ENCODE measurements at regions not wholly inside any gene's neighbourhood (a gene's known extent, or its start where the extent isn't known, plus 50 kb on each side); places are given as distances from the start of the nearest gene placed in this dataset.

DNA sequence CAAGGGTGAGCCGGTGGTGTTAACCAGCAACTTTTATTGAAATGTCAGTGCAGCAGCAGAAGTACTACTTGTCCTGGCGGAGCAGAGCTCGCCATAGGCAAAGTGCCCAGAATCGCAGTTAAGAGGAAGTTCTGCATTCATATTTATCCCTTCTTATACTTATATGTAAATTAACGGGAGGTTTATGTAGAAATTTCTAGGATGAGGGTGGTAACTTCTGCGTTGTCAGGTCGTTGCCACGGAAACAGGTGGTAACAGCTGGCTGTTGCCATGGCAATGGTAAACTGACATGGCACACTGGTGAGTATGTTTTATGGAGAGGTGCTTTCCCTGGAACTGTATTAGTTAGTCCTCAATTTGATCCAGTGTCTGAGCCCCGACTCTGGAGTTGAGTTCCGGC, 2494.9 kb upstream of the PCDH20 start:
- Histone ChIP-seq H3K9me3 (ENCODE audit: insufficient read depth, low read depth, low read length) (no peaks in the 10 kb centered on the region), H3K4me3 (ENCODE audit: low read length) (no peak overlapping the region), H3K9ac (ENCODE audit: low read depth, low read length) (no peak overlapping the region), H3K27ac (ENCODE audit: low read length) (no peak overlapping the region), H3K36me3 (ENCODE audit: insufficient read depth, low read depth, low read length) (no peaks in the 10 kb centered on the region), H3K4me1 (ENCODE audit: insufficient read depth, low read length) (no peaks in the 10 kb centered on the region), H3K27me3 (ENCODE audit: insufficient read depth, low read length) (no peaks in the 10 kb centered on the region)

DNA sequence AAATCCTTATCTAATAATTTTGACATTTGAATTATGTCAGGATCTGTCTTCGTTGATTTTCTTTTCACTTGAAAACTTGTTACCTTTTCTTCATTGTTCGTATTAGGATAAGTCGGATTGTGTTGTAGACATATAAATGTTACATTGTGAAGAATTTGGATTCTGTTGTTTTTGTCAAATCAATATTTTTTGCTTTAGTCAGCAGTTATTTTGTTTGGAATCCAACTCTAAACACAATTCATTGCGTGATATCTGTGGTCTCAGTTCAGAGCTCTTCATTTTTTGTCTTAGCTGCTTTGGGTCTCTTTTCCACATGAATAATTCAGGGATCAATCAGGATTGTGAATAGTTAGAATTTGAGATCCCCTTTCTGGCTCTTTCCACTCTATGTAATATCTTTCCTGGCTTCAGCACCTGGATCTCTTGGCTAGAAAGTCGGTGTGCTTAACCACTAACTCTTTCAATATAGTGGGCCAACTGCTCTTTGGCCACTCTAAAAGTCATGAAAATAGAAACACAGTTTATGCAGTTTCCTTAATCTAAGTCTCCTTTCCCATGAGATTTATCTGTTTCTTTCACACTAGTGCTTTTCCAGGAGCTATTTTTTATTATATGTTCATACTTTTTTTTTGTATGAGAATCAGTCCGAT, 2494.2 kb upstream of the PCDH20 start:
- Histone ChIP-seq H3K9me3 (ENCODE audit: insufficient read depth, low read depth, low read length) (no peaks in the 10 kb centered on the region), H3K9ac (ENCODE audit: low read depth, low read length) (no peak overlapping the region), H3K4me1 (ENCODE audit: insufficient read depth, low read length) (no peaks in the 10 kb centered on the region), H3K4me3 (ENCODE audit: low read length) (no peak overlapping the region), H3K27ac (ENCODE audit: low read length) (no peak overlapping the region), H3K27me3 (ENCODE audit: insufficient read depth, low read length) (no peaks in the 10 kb centered on the region), H3K36me3 (ENCODE audit: insufficient read depth, low read depth, low read length) (no peaks in the 10 kb centered on the region)

DNA sequence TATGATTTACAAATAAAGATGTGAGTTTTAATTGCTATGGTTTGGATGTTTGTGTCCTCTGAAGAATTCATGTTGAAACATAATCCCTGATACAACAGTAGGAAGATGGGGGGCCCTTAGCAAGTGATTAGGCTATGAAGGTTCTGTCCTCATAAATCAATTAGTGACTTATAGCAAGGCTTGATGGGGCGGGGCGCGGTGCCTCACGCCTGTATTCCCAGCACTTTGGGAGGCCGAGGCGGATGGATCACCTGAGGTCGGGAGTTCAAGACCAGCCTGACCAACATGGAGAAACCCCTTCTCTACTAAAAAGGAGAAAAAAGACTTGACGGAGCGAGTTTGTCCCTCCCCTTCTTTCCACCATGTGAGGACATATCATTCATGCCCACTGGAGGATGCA, 2486.5 kb upstream of the PCDH20 start:
- Histone ChIP-seq H3K27me3 (ENCODE audit: insufficient read depth, low read length) (no peaks in the 10 kb centered on the region), H3K9me3 (ENCODE audit: insufficient read depth, low read depth, low read length) (no peaks in the 10 kb centered on the region), H3K36me3 (ENCODE audit: insufficient read depth, low read depth, low read length) (no peaks in the 10 kb centered on the region), H3K4me3 (ENCODE audit: low read length) (no peak overlapping the region), H3K9ac (ENCODE audit: low read depth, low read length) (no peak overlapping the region), H3K4me1 (ENCODE audit: insufficient read depth, low read length) (no peaks in the 10 kb centered on the region), H3K27ac (ENCODE audit: low read length) (no peak overlapping the region)

DNA sequence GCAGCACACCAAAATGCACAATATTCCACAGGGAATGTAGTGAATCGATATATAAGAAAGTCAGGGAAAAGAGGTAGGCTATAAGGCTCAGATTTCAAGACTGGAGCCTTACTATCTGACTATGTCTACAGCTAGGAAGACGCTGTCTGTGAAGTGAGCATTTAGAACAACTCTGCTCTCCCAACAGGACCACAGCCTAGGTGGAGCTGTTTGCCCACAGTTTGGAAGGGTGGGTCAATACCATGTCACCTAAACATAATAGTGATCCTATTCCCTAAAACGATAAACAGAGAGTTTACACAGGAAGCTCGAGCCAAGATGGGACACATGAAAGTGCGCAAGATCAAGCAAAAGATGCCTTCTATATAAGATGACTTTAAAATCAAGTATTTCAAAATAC, 2486.0 kb upstream of the PCDH20 start:
- Histone ChIP-seq H3K9ac (ENCODE audit: low read depth, low read length) (no peak overlapping the region), H3K36me3 (ENCODE audit: insufficient read depth, low read depth, low read length) (no peaks in the 10 kb centered on the region), H3K4me3 (ENCODE audit: low read length) (no peak overlapping the region), H3K9me3 (ENCODE audit: insufficient read depth, low read depth, low read length) (no peaks in the 10 kb centered on the region), H3K27ac (ENCODE audit: low read length) (no peak overlapping the region), H3K27me3 (ENCODE audit: insufficient read depth, low read length) (no peaks in the 10 kb centered on the region), H3K4me1 (ENCODE audit: insufficient read depth, low read length) (no peaks in the 10 kb centered on the region)

DNA sequence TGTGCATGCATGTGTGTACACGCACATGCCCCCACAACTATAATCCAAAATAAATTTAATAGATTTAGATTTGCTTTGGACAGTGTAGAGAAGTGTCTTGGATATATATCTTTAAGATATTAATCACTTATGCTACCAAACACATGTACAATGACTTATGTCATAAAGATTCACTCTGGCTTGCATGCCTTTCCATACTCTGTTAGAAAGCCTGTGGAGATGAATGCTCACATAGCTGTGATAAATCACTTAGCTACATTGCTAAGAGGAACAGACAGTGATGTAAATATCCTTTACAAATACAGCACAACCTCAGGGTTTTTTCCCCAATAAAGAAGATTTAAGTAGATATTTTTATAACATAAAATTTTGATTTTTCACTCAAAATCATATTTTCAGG, 2484.8 kb upstream of the PCDH20 start:
- Histone ChIP-seq H3K4me1 (ENCODE audit: insufficient read depth, low read length) (no peaks in the 10 kb centered on the region), H3K9ac (ENCODE audit: low read depth, low read length) (no peak overlapping the region), H3K36me3 (ENCODE audit: insufficient read depth, low read depth, low read length) (no peaks in the 10 kb centered on the region), H3K27me3 (ENCODE audit: insufficient read depth, low read length) (no peaks in the 10 kb centered on the region), H3K27ac (ENCODE audit: low read length) (no peak overlapping the region), H3K4me3 (ENCODE audit: low read length) (no peak overlapping the region), H3K9me3 (ENCODE audit: insufficient read depth, low read depth, low read length) (no peaks in the 10 kb centered on the region)

DNA sequence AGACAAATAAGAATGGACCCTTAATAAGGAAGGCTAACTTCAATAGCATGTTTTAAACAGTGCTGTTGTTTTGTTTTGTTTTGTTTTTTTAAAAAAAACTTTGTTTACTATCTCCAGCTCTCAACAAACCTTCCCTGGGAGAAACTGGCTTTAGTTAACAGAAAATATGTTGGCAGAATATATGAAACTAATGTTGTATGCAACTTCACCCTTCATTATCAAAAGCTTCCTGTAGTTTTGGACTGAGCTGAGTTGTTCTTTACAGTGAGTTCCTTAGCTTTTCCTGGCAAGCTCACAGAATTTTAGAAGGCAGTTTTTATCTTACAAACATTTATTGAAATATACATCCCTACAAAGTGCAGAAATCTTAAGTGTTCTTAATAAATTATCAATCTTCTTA, 2480.7 kb upstream of the PCDH20 start:
- H3K9ac ChIP-seq (ENCODE audit: low read depth, low read length), result no peak overlapping the region
- no peak overlapping the region for H3K4me3 ChIP-seq (ENCODE audit: low read length)
- H3K4me1 ChIP-seq (ENCODE audit: insufficient read depth, low read length), result no peaks in the 10 kb centered on the region
- H3K27ac ChIP-seq (ENCODE audit: low read length), result no peak overlapping the region
- H3K9me3 ChIP-seq (ENCODE audit: insufficient read depth, low read depth, low read length), result no peaks in the 10 kb centered on the region
- no peaks in the 10 kb centered on the region for H3K27me3 ChIP-seq (ENCODE audit: insufficient read depth, low read length)
- no peaks in the 10 kb centered on the region for H3K36me3 ChIP-seq (ENCODE audit: insufficient read depth, low read depth, low read length)

DNA sequence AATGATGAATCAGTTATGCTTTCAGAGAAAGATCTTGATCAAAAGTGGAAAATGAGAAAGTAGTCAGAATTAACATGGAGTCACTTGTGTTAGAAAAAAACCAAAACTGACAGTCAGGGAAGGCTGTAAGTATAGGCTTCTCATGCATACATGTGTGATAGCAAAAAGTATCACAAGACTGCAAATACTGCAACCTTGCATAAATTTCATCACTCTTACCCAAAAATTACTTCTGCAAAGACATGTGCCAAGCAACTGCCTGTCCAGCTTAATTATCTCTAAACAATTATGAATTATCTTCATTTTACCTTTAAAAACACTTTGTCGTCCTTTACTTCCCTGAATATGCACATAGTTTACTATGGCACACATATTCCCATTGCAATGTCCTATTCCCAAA, 2466.4 kb upstream of the PCDH20 start:
- H3K4me1 ChIP-seq (ENCODE audit: insufficient read depth, low read length), result no peaks in the 10 kb centered on the region
- no peak overlapping the region for H3K4me3 ChIP-seq (ENCODE audit: low read length)
- H3K36me3 ChIP-seq (ENCODE audit: insufficient read depth, low read depth, low read length), result no peaks in the 10 kb centered on the region

DNA sequence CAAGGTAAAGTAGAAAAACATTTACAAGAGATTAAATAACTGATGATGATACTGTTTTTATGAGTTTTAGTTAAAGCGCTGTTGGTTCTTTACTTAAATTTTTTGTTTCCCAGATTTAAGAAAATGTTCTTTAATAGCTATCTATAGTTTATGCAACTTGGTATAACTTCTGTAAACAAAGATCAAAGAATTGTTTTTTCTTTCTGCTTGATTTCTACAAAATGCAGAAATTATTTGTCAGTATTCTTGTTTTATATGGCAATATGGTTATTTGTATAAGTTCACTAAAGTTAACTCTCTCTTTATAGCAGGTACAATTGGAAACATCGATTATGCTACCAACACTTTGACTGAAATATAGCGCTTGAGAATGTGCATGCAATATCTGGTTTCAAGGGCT, 2465.1 kb upstream of the PCDH20 start:
- Histone ChIP-seq H3K4me1 (ENCODE audit: insufficient read depth, low read length) (no peaks in the 10 kb centered on the region), H3K36me3 (ENCODE audit: insufficient read depth, low read depth, low read length) (no peaks in the 10 kb centered on the region), H3K27me3 (ENCODE audit: insufficient read depth, low read length) (no peaks in the 10 kb centered on the region), H3K4me3 (ENCODE audit: low read length) (no peak overlapping the region), H3K27ac (ENCODE audit: low read length) (no peak overlapping the region), H3K9me3 (ENCODE audit: insufficient read depth, low read depth, low read length) (peaks cover 10% of the 10 kb centered on the region; the same call in 1 of the 2 replicates), H3K9ac (ENCODE audit: low read depth, low read length) (no peak overlapping the region)

More for the DNA sequence above, 2466.4 kb upstream of the PCDH20 start:
- Histone ChIP-seq H3K9me3 (ENCODE audit: insufficient read depth, low read depth, low read length) (peaks cover 10% of the 10 kb centered on the region; the same call in 1 of the 2 replicates), H3K9ac (ENCODE audit: low read depth, low read length) (no peak overlapping the region), H3K27ac (ENCODE audit: low read length) (no peak overlapping the region), H3K27me3 (ENCODE audit: insufficient read depth, low read length) (no peaks in the 10 kb centered on the region)

DNA sequence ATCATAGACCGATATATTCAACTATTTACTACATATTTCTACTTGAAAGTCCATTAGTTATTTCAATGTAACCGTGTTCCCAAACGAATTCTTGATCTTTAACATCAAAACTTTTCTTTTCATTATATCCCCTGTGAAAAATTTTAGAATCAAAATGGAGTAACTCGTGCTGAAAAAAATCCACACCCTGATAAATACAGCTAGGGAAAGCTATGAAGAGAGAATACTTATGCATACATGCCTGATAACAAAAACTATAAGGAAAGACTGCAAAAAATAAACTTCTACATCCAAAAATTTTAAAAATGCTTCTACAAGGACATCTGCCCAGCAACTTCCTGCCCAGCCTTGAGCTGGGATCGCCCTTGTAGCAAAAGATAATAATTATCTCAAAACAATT, 2458.3 kb upstream of the PCDH20 start:
- Histone ChIP-seq H3K27me3 (ENCODE audit: insufficient read depth, low read length) (no peaks in the 10 kb centered on the region), H3K4me1 (ENCODE audit: insufficient read depth, low read length) (no peaks in the 10 kb centered on the region), H3K4me3 (ENCODE audit: low read length) (no peak overlapping the region), H3K36me3 (ENCODE audit: insufficient read depth, low read depth, low read length) (no peaks in the 10 kb centered on the region), H3K9me3 (ENCODE audit: insufficient read depth, low read depth, low read length) (no peaks in the 10 kb centered on the region), H3K9ac (ENCODE audit: low read depth, low read length) (no peak overlapping the region), H3K27ac (ENCODE audit: low read length) (no peak overlapping the region)

DNA sequence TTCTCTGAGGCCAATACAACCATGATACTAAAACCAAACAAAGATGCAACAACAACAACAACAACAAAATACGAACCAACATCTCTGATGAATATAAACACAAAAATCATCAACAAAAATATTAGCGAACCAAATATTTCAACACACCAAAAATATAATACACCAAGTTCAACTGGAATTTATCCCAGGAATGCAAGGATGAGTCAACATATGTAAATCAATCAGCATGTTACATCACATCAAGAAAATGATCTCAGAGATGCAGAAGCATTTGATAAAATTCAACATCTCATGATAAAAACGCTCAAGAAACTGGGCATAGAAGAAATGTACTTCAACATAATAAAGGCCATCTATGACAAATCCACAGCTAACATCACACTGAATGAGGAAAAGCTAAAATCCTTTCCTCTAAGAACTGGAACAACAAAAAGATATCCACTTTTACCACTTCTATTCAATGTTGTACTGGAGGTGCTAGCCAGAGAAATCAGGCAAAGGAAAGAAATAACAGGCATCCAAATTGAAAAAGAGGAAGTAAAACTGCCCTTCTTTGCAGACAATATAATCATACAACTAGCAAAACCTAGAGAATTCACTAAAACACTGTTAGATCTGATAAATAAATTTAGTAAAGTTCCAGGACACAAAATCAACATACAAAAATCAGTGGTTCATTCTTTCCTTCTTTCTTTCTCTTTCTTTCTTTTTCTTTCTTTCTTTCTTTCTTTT, 2448.7 kb upstream of the PCDH20 start:
- no peaks in the 10 kb centered on the region for H3K27me3 ChIP-seq (ENCODE audit: insufficient read depth, low read length)
- no peaks in the 10 kb centered on the region for H3K4me1 ChIP-seq (ENCODE audit: insufficient read depth, low read length)
- H3K9ac ChIP-seq (ENCODE audit: low read depth, low read length), result no peak overlapping the region
- H3K36me3 ChIP-seq (ENCODE audit: insufficient read depth, low read depth, low read length), result no peaks in the 10 kb centered on the region
- H3K4me3 ChIP-seq (ENCODE audit: low read length), result no peak overlapping the region
- no peaks in the 10 kb centered on the region for H3K9me3 ChIP-seq (ENCODE audit: insufficient read depth, low read depth, low read length)
- no peak overlapping the region for H3K27ac ChIP-seq (ENCODE audit: low read length)

DNA sequence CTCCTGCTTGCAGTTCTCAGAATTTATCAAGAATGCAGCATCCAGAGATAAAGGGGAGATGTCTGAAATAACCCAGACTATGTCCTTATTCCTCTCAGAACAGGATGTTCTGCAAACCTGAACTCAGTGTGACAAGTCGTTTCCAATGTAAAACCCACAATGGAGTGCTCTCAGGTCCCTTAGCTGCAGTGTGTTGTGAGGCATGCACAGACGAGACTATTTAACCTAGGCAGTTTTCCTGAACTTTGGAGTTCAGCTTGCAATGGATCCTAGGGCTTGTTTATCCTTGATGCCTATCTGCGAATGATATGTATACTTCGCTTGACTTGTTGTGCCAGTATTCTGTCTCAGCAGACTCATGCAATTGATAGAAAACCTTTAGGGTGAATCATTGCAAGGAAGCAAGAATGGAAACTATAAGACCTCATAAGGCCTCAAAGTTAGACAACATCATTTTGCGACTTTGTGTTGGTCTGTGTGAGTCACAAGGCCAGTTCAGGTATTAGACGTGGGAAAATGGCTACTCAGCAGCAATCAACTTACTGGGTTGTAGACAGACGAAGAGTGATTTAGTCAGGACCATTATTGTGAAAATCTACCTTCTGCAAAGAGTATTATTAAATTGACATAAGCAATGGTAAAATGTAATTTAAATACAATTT, 2439.9 kb upstream of the PCDH20 start:
- no peaks in the 10 kb centered on the region for H3K27me3 ChIP-seq (ENCODE audit: insufficient read depth, low read length)
- no peaks in the 10 kb centered on the region for H3K9me3 ChIP-seq (ENCODE audit: insufficient read depth, low read depth, low read length)
- no peak overlapping the region for H3K27ac ChIP-seq (ENCODE audit: low read length)
- H3K9ac ChIP-seq (ENCODE audit: low read depth, low read length), result no peak overlapping the region
- no peaks in the 10 kb centered on the region for H3K4me1 ChIP-seq (ENCODE audit: insufficient read depth, low read length)
- no peaks in the 10 kb centered on the region for H3K36me3 ChIP-seq (ENCODE audit: insufficient read depth, low read depth, low read length)
- no peak overlapping the region for H3K4me3 ChIP-seq (ENCODE audit: low read length)

DNA sequence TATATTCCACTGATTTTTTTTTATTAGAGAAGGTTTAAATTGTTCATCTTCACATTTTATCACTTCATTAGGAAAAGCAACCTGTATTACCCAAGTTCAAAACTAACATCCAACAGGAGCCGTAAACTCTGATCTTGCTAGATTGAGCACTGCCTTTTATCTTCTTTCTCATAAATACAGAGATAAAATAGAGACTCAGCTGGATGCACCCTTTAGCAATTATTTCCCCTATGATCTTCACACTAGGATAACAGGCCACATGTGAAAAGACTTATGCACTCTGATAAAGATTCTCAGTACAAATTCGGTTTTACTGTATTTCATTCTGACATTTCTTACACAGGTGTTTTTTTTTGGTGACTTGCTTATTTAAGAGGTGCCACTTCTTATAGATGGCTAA, 2438.2 kb upstream of the PCDH20 start:
- no peaks in the 10 kb centered on the region for H3K36me3 ChIP-seq (ENCODE audit: insufficient read depth, low read depth, low read length)
- H3K27ac ChIP-seq (ENCODE audit: low read length), result no peak overlapping the region
- H3K4me1 ChIP-seq (ENCODE audit: insufficient read depth, low read length), result no peaks in the 10 kb centered on the region
- H3K9me3 ChIP-seq (ENCODE audit: insufficient read depth, low read depth, low read length), result no peaks in the 10 kb centered on the region
- no peak overlapping the region for H3K4me3 ChIP-seq (ENCODE audit: low read length)
- H3K9ac ChIP-seq (ENCODE audit: low read depth, low read length), result no peak overlapping the region
- H3K27me3 ChIP-seq (ENCODE audit: insufficient read depth, low read length), result no peaks in the 10 kb centered on the region
